ENCODE measurements at regions not wholly inside any gene's neighbourhood (a gene's known extent, or its start where the extent isn't known, plus 50 kb on each side); places are given as distances from the start of the nearest gene placed in this dataset.
"Not testable (repeated sequence)": the region's sequence is repeated elsewhere in the genome, so short reads cannot be mapped to it uniquely, and the experiment has no call there.

GRCh38 chr14:97798176-97798575, 1001.0 kb downstream of the VRK1 start:
- H3K4me1 ChIP-seq (ENCODE audit: control insufficient read depth in 2 of 2, insufficient read depth in 2 of 2, low read length in 2 of 2): no peaks in the 10 kb centered on the region
- H3K36me3 ChIP-seq (ENCODE audit: control insufficient read depth in 2 of 2, insufficient read depth in 2 of 2, low read length in 2 of 2): no peaks in the 10 kb centered on the region
- H3K27me3 ChIP-seq (ENCODE audit: control insufficient read depth in 2 of 2, insufficient read depth in 2 of 2, low read length in 2 of 2): no peaks in the 10 kb centered on the region
- H3K27ac ChIP-seq (ENCODE audit: low read depth in 2 of 2, low read length in 2 of 2): no peak overlapping the region
- no peak overlapping the region for H3K9ac ChIP-seq (ENCODE audit: low read depth in 1 of 2, low read length in 2 of 2)
- H3K9me3 ChIP-seq (ENCODE audit: control insufficient read depth in 2 of 2, low read length in 2 of 2): no peaks in the 10 kb centered on the region
- H3K4me3 ChIP-seq (ENCODE audit: low read length in 2 of 2): no peak overlapping the region

GRCh38 chr14:97802430-97803373, 1005.5 kb downstream of the VRK1 start:
- Histone ChIP-seq H3K36me3 (ENCODE audit: control insufficient read depth in 2 of 2, insufficient read depth in 2 of 2, low read length in 2 of 2) (no peaks in the 10 kb centered on the region), H3K27me3 (ENCODE audit: control insufficient read depth in 2 of 2, insufficient read depth in 2 of 2, low read length in 2 of 2) (no peaks in the 10 kb centered on the region), H3K27ac (ENCODE audit: low read depth in 2 of 2, low read length in 2 of 2) (no peak overlapping the region), H3K9me3 (ENCODE audit: control insufficient read depth in 2 of 2, low read length in 2 of 2) (no peaks in the 10 kb centered on the region), H3K9ac (ENCODE audit: low read depth in 1 of 2, low read length in 2 of 2) (no peak overlapping the region), H3K4me1 (ENCODE audit: control insufficient read depth in 2 of 2, insufficient read depth in 2 of 2, low read length in 2 of 2) (no peaks in the 10 kb centered on the region), H3K4me3 (ENCODE audit: low read length in 2 of 2) (no peak overlapping the region)

GRCh38 chr14:97804056-97804455, 1006.9 kb downstream of the VRK1 start:
- no peak overlapping the region for H3K4me3 ChIP-seq (ENCODE audit: low read length in 2 of 2)
- no peak overlapping the region for H3K9ac ChIP-seq (ENCODE audit: low read depth in 1 of 2, low read length in 2 of 2)
- H3K27ac ChIP-seq (ENCODE audit: low read depth in 2 of 2, low read length in 2 of 2): no peak overlapping the region
- no peaks in the 10 kb centered on the region for H3K36me3 ChIP-seq (ENCODE audit: control insufficient read depth in 2 of 2, insufficient read depth in 2 of 2, low read length in 2 of 2)
- no peaks in the 10 kb centered on the region for H3K27me3 ChIP-seq (ENCODE audit: control insufficient read depth in 2 of 2, insufficient read depth in 2 of 2, low read length in 2 of 2)
- no peaks in the 10 kb centered on the region for H3K9me3 ChIP-seq (ENCODE audit: control insufficient read depth in 2 of 2, low read length in 2 of 2)
- H3K4me1 ChIP-seq (ENCODE audit: control insufficient read depth in 2 of 2, insufficient read depth in 2 of 2, low read length in 2 of 2): no peaks in the 10 kb centered on the region

- H3K9me3 ChIP-seq (ENCODE audit: control insufficient read depth in 2 of 2, low read length in 2 of 2): no peaks in the 10 kb centered on the region
- H3K9ac ChIP-seq (ENCODE audit: low read depth in 1 of 2, low read length in 2 of 2): no peak overlapping the region
- H3K4me3 ChIP-seq (ENCODE audit: low read length in 2 of 2): no peak overlapping the region
- H3K27ac ChIP-seq (ENCODE audit: low read depth in 2 of 2, low read length in 2 of 2): no peak overlapping the region
- H3K4me1 ChIP-seq (ENCODE audit: control insufficient read depth in 2 of 2, insufficient read depth in 2 of 2, low read length in 2 of 2): no peaks in the 10 kb centered on the region
- H3K27me3 ChIP-seq (ENCODE audit: control insufficient read depth in 2 of 2, insufficient read depth in 2 of 2, low read length in 2 of 2): no peaks in the 10 kb centered on the region
- H3K36me3 ChIP-seq (ENCODE audit: control insufficient read depth in 2 of 2, insufficient read depth in 2 of 2, low read length in 2 of 2): no peaks in the 10 kb centered on the region
These were observed 1009.7 kb downstream of the VRK1 start for GRCh38 chr14:97806891-97807290.

GRCh38 chr14:97808541-97808940, 1011.4 kb downstream of the VRK1 start:
- not testable (repeated sequence) for H3K4me1 ChIP-seq (ENCODE audit: control insufficient read depth in 2 of 2, insufficient read depth in 2 of 2, low read length in 2 of 2); H3K27me3 ChIP-seq (ENCODE audit: control insufficient read depth in 2 of 2, insufficient read depth in 2 of 2, low read length in 2 of 2); H3K9me3 ChIP-seq (ENCODE audit: control insufficient read depth in 2 of 2, low read length in 2 of 2); H3K36me3 ChIP-seq (ENCODE audit: control insufficient read depth in 2 of 2, insufficient read depth in 2 of 2, low read length in 2 of 2); H3K9ac ChIP-seq (ENCODE audit: low read depth in 1 of 2, low read length in 2 of 2); H3K27ac ChIP-seq (ENCODE audit: low read depth in 2 of 2, low read length in 2 of 2); H3K4me3 ChIP-seq (ENCODE audit: low read length in 2 of 2)

GRCh38 chr14:97813556-97813955, 1016.4 kb downstream of the VRK1 start:
- no peak overlapping the region for H3K27ac ChIP-seq (ENCODE audit: low read depth in 2 of 2, low read length in 2 of 2)
- H3K9ac ChIP-seq (ENCODE audit: low read depth in 1 of 2, low read length in 2 of 2): no peak overlapping the region
- H3K4me3 ChIP-seq (ENCODE audit: low read length in 2 of 2): no peak overlapping the region
- H3K27me3 ChIP-seq (ENCODE audit: control insufficient read depth in 2 of 2, insufficient read depth in 2 of 2, low read length in 2 of 2): no peaks in the 10 kb centered on the region
- H3K36me3 ChIP-seq (ENCODE audit: control insufficient read depth in 2 of 2, insufficient read depth in 2 of 2, low read length in 2 of 2): no peaks in the 10 kb centered on the region
- no peaks in the 10 kb centered on the region for H3K9me3 ChIP-seq (ENCODE audit: control insufficient read depth in 2 of 2, low read length in 2 of 2)
- H3K4me1 ChIP-seq (ENCODE audit: control insufficient read depth in 2 of 2, insufficient read depth in 2 of 2, low read length in 2 of 2): no peaks in the 10 kb centered on the region

- H3K4me3 ChIP-seq (ENCODE audit: low read length in 2 of 2): no peak overlapping the region
- no peak overlapping the region for H3K27ac ChIP-seq (ENCODE audit: low read depth in 2 of 2, low read length in 2 of 2)
- H3K9ac ChIP-seq (ENCODE audit: low read depth in 1 of 2, low read length in 2 of 2): no peak overlapping the region
- H3K9me3 ChIP-seq (ENCODE audit: control insufficient read depth in 2 of 2, low read length in 2 of 2): no peaks in the 10 kb centered on the region
- no peaks in the 10 kb centered on the region for H3K36me3 ChIP-seq (ENCODE audit: control insufficient read depth in 2 of 2, insufficient read depth in 2 of 2, low read length in 2 of 2)
- H3K4me1 ChIP-seq (ENCODE audit: control insufficient read depth in 2 of 2, insufficient read depth in 2 of 2, low read length in 2 of 2): no peaks in the 10 kb centered on the region
- H3K27me3 ChIP-seq (ENCODE audit: control insufficient read depth in 2 of 2, insufficient read depth in 2 of 2, low read length in 2 of 2): no peaks in the 10 kb centered on the region
These were observed 1023.6 kb downstream of the VRK1 start for GRCh38 chr14:97820781-97821180.

GRCh38 chr14:97824218-97824617, 1027.0 kb downstream of the VRK1 start:
- no peaks in the 10 kb centered on the region for H3K9me3 ChIP-seq (ENCODE audit: control insufficient read depth in 2 of 2, low read length in 2 of 2)
- no peak overlapping the region for H3K9ac ChIP-seq (ENCODE audit: low read depth in 1 of 2, low read length in 2 of 2)
- no peaks in the 10 kb centered on the region for H3K4me1 ChIP-seq (ENCODE audit: control insufficient read depth in 2 of 2, insufficient read depth in 2 of 2, low read length in 2 of 2)
- no peak overlapping the region for H3K4me3 ChIP-seq (ENCODE audit: low read length in 2 of 2)
- H3K27me3 ChIP-seq (ENCODE audit: control insufficient read depth in 2 of 2, insufficient read depth in 2 of 2, low read length in 2 of 2): no peaks in the 10 kb centered on the region
- H3K36me3 ChIP-seq (ENCODE audit: control insufficient read depth in 2 of 2, insufficient read depth in 2 of 2, low read length in 2 of 2): no peaks in the 10 kb centered on the region
- H3K27ac ChIP-seq (ENCODE audit: low read depth in 2 of 2, low read length in 2 of 2): no peak overlapping the region

- H3K4me3 ChIP-seq (ENCODE audit: low read length in 2 of 2): no peak overlapping the region
- H3K27me3 ChIP-seq (ENCODE audit: control insufficient read depth in 2 of 2, insufficient read depth in 2 of 2, low read length in 2 of 2): no peaks in the 10 kb centered on the region
- H3K9ac ChIP-seq (ENCODE audit: low read depth in 1 of 2, low read length in 2 of 2): no peak overlapping the region
- no peaks in the 10 kb centered on the region for H3K36me3 ChIP-seq (ENCODE audit: control insufficient read depth in 2 of 2, insufficient read depth in 2 of 2, low read length in 2 of 2)
- H3K27ac ChIP-seq (ENCODE audit: low read depth in 2 of 2, low read length in 2 of 2): no peak overlapping the region
- no peaks in the 10 kb centered on the region for H3K4me1 ChIP-seq (ENCODE audit: control insufficient read depth in 2 of 2, insufficient read depth in 2 of 2, low read length in 2 of 2)
- no peaks in the 10 kb centered on the region for H3K9me3 ChIP-seq (ENCODE audit: control insufficient read depth in 2 of 2, low read length in 2 of 2)
These were observed 1030.6 kb downstream of the VRK1 start for GRCh38 chr14:97827746-97828145.

- Histone ChIP-seq H3K9ac (ENCODE audit: low read depth in 1 of 2, low read length in 2 of 2) (no peak overlapping the region), H3K36me3 (ENCODE audit: control insufficient read depth in 2 of 2, insufficient read depth in 2 of 2, low read length in 2 of 2) (no peaks in the 10 kb centered on the region)
These were observed 1035.6 kb downstream of the VRK1 start for GRCh38 chr14:97832776-97833175.

More at GRCh38 chr14:97832776-97833175, 1035.6 kb downstream of the VRK1 start:
- no peaks in the 10 kb centered on the region for H3K9me3 ChIP-seq (ENCODE audit: control insufficient read depth in 2 of 2, low read length in 2 of 2)
- no peak overlapping the region for H3K4me3 ChIP-seq (ENCODE audit: low read length in 2 of 2)
- H3K27me3 ChIP-seq (ENCODE audit: control insufficient read depth in 2 of 2, insufficient read depth in 2 of 2, low read length in 2 of 2): no peaks in the 10 kb centered on the region
- no peak overlapping the region for H3K27ac ChIP-seq (ENCODE audit: low read depth in 2 of 2, low read length in 2 of 2)
- H3K4me1 ChIP-seq (ENCODE audit: control insufficient read depth in 2 of 2, insufficient read depth in 2 of 2, low read length in 2 of 2): no peaks in the 10 kb centered on the region

Data from mucosa of rectum (tissue), 2 donors.